NCI-H2081 (cell line): ENCODE measurements at regions not wholly inside any gene's neighbourhood (a gene's known extent, or its start where the extent isn't known, plus 50 kb on each side); places are given as distances from the start of the nearest gene placed in this dataset.
"Not testable (repeated sequence)": the region's sequence is repeated elsewhere in the genome, so short reads cannot be mapped to it uniquely, and the experiment has no call there.

Experiments used
- DNase-seq, 2 experiments: peaks; one replicate each; lab custom pipeline; 2025; lab: John Stamatoyannopoulos, UW

GRCh38 chr20:54938707-54939106, 463.3 kb downstream of the DOK5 start:
- no peak for DNase-seq

DNA sequence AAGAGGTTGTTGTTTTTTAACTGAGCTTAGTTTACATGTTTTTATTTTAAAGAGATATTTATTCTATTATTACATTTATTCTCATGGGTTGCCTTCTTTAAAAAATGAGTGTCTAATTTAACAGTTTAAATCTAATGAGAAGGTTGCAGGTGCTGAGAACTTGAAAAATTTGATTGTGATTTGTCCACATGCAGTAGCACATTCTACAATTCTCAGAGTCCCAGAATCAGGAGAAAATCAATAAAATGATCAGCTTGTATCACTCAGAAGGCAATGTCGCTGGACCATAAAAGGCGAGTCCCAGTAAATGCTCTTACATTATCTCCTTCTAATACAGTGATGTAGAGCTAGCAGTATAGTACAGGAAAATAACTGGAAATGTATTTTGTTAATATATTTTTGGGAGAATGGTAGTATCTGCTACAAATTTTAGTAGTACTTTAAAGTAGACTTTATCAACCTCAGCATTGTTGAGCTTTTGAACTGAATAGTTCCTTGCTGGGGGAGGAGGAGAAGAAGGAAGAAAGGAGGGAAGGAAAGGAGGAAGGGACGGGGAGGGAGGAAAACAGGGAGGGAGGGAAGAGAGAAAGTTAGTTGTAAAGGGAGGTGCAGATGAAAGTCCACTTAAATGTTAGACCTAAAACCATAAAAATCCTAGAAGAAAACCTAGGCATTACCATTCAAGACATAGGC, 458.0 kb downstream of the DOK5 start:
- DNase-seq = no peak

- DNase-seq = no peak
These were observed 453.8 kb downstream of the DOK5 start for GRCh38 chr20:54929191-54929590.

- no peak for DNase-seq
These were observed 453.2 kb downstream of the DOK5 start for GRCh38 chr20:54928564-54928963.

GRCh38 chr20:54922636-54923035, 447.2 kb downstream of the DOK5 start:
- DNase-seq = no peak

DNA sequence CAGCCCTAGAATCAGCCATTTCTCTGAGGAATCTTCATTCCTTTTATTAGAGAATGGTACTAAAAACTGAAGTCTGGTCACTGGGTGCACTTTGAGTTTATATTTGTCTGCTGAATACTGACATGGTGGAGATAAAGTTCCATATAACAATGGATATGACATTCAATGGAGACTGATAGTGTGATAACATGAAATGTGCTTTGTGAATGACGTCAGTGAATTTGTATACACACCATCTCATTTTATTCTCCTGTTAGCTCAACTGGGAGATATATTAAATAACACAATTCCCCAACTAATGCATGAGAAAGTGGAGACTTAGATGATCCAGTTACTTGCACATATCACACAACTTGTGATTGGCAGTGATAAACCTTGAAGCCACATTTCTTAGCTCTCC, 446.7 kb downstream of the DOK5 start:
- no peak for DNase-seq

- no peak for DNase-seq
These were observed 445.1 kb downstream of the DOK5 start for GRCh38 chr20:54920491-54920890.

DNA sequence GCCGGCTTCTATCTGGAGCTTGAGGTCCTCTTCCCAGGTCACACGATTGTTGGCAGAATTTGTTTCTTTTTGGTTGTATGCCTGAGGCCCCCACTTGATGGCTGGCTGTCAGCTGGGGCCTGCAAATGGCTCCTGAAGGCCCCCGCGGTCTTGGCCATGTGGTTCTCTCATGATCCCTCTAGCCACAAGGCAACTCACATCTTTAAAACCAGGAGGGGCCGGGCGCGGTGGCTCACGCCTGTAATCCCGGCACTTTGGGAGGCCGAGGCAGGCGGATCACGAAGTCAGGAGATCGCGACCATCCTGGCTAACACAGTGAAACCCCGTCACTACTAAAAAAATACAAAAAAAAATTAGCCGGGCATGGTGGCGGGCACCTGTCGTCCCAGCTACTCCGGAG, 443.6 kb downstream of the DOK5 start:
- not testable (repeated sequence) for DNase-seq

GRCh38 chr20:54914995-54915394, 439.6 kb downstream of the DOK5 start:
- DNase-seq = no peak

DNA sequence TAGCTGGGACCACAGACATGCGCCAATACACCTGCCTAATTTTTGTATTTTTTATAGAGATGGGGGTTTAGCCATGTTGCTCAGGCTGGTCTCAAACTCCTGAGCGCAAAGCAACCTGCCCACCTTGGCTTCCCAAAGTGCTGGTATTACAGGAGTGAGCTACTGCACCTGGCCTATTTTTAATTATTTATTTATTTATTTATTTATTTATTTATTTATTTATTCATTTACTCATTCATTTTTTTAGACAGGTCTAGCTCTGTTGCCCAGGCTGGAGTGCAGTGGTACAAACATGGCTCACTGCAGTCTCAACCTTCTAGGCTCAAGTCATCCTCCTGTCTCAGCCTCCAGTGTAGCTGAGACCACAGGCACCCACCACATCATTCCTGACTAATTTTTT, 434.3 kb downstream of the DOK5 start:
- DNase-seq = no peak

DNA sequence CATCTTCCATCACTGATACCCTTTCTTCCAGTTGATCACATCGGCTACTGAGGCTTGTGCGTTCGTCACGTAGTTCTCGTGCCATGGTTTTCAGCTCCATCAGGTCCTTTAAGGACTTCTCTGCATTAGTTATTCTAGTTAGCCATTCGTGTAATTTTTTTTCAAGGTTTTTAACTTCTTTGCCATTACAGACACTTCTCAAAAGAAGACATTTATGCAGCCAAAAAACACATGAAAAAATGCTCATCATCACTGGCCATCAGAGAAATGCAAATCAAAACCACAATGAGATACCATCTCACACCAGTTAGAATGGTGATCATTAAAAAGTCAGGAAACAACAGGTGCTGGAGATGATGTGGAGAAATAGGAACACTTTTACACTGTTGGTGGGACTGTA, 430.7 kb downstream of the DOK5 start:
- not testable (repeated sequence) for DNase-seq

- DNase-seq = no peak
These were observed 422.4 kb downstream of the DOK5 start for GRCh38 chr20:54897787-54898186.

- no peak for DNase-seq
These were observed 416.5 kb downstream of the DOK5 start for GRCh38 chr20:54891907-54892306.

- no peak for DNase-seq
These were observed 404.0 kb downstream of the DOK5 start for GRCh38 chr20:54879393-54879792.

- no peak for DNase-seq
These were observed 399.9 kb downstream of the DOK5 start for GRCh38 chr20:54875307-54875706.

GRCh38 chr20:54874718-54875117, 399.3 kb downstream of the DOK5 start:
- DNase-seq = no peak

- DNase-seq = no peak
These were observed 397.0 kb downstream of the DOK5 start for GRCh38 chr20:54872440-54872839.

GRCh38 chr20:54869765-54870164, 394.4 kb downstream of the DOK5 start:
- DNase-seq = no peak

DNA sequence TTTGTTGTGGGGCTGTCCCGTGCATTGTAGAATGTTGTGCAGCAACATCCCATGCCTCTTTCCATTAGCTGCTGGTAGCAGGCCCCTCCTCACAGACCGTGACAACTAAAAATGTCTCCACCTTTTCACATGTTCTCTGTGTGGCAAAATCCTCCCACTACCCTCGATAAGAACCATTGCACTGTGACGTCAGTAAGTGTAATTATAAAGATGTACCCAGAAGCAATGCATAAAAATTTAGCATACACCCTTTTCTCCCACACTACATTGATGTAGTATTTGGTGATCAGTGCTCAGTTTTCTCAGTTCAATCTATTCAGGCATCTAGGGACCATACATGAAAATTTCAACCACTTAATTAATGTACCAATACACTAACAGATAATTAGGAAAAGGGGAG, 389.9 kb downstream of the DOK5 start:
- DNase-seq = no peak

GRCh38 chr20:54860716-54861115, 385.3 kb downstream of the DOK5 start:
- DNase-seq = no peak

DNA sequence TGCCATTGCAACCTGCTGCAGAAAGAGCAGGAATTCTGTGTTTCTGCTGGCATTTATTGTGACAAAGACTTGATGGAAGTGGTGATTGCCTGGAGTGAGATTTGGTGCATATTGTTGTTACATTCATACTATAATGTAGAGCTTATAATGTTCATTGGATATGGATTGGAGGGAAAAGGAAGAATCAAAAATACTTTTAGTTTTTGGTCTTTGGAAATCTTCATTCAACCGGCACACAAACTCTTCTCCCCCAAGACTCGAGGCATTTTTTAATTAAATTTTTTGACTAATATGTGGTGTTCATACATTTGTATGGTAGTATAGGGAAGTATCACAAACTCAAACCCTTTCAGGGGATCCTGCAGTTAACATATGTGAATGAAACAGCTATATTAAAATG, 380.8 kb downstream of the DOK5 start:
- no peak for DNase-seq

GRCh38 chr20:54849741-54850140, 374.3 kb downstream of the DOK5 start:
- no peak for DNase-seq

- DNase-seq = no peak
These were observed 373.7 kb downstream of the DOK5 start for GRCh38 chr20:54848984-54849538.

- no peak for DNase-seq
These were observed 372.9 kb downstream of the DOK5 start for GRCh38 chr20:54848262-54848661.
